ENCODE measurements at regions not wholly inside any gene's neighbourhood (a gene's known extent, or its start where the extent isn't known, plus 50 kb on each side); places are given as distances from the start of the nearest gene placed in this dataset.
A peak's percentile ranks its signal among the peaks of the same experiment; 100 is the strongest.
"Not testable (repeated sequence)": the region's sequence is repeated elsewhere in the genome, so short reads cannot be mapped to it uniquely, and the experiment has no call there.

DNA sequence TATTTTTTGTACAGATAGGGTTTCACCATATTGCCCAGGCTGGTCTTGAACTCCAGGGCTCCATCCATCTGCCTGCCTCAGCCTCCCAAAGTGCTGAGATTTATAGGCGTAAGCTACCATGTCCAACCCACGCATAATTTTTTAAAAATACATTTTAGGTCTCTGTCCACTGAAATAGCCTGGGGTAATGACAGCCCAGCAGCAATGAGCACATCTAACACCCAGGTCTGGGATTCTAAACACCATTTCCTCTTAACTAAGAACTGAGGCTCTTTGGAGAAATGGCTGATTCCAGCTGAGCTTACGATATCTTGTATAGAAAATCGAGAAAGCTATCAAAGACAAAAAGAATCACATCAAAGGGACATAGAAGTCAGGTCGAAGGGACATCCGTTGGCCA lies 245.3 kb downstream of the PARN start:
- ATAC-seq: no peak
- intact Hi-C loops (cut with DNase I, micrococcal nuclease): no loop called here
- DNase-seq: no peak

- not testable (repeated sequence) for ATAC-seq
Measured at GRCh38 chr16:14383844-14384243, 246.2 kb downstream of the PARN start.

GRCh38 chr16:14378689-14379467 lies 251.2 kb downstream of the PARN start:
- no peak for ATAC-seq
- intact Hi-C loops (cut with DNase I, micrococcal nuclease): no loop called here
- no peak for DNase-seq

More at GRCh38 chr16:14383844-14384243, 246.2 kb downstream of the PARN start:
- intact Hi-C loops (cut with DNase I, micrococcal nuclease); DNase-seq: not testable (repeated sequence)

DNA sequence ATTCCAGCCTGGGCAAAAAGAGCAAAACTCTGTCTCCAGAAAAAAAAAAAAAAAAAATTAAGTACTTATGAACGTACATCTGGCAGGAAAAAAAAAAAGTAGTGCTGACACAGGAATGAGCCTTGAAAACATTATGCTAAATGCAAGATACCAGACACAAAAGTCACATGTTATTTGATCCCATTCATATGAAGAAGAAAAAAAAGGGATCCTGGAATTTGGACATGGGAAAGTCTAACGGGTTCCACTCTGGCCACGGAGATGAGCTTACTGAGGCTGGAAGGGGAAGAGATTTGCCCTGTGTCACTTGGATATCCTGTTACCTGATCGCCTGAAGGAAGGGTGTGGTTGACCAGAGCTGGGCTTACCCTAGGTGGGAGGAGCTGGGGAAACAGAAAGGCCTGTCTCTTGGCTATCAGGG lies 251.9 kb downstream of the PARN start:
- intact Hi-C loops (cut with DNase I, micrococcal nuclease): no loop called here
- ATAC-seq (peak; percentile 46), DNase-seq (no peak)

- intact Hi-C loops (cut with DNase I, micrococcal nuclease): no loop called here
- DNase-seq: no peak
- ATAC-seq: no peak
Measured at GRCh38 chr16:14377326-14377725, 252.7 kb downstream of the PARN start.

- ATAC-seq (no peak), DNase-seq (no peak)
- intact Hi-C loops (cut with DNase I, micrococcal nuclease): no loop called here
Measured at GRCh38 chr16:14375132-14375491, 254.9 kb downstream of the PARN start.

DNA sequence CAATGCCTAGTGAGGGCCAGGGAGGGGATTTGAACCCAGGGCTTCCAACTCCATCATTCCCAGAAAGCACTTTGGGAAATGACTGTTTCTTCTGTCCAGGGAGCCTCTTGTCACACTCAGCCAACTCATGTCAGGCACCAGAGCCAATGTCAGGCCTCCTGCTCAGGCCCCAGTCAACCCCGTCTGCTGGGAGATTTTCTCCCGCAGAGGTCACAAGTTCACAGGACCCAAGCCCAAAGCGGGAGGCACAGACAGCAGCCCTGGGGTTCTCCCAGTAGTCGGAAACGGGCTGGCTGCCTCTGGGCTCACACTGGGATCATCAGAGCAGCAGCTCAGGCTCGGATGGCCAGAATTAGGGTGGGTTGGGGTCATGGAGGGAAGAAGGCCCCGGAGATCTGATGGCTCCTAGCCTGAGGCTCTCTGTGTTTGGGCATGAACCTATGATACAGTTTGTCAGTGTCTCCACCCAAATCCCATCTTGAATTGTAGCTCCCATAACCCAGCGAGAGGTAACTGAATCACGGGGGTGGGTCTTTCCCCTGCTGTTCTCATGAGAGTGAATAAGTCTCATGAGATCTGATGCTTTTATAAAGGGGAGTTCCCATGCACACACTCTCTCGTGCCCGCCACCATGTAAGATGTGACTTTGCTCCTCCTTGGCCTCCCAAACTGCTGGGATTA lies 255.5 kb downstream of the PARN start:
- DNase-seq: no peak
- intact Hi-C loops (cut with DNase I, micrococcal nuclease): no loop called here
- no peak for ATAC-seq

- no peak for DNase-seq
Measured at GRCh38 chr16:14373896-14374295, 256.2 kb downstream of the PARN start.

DNA sequence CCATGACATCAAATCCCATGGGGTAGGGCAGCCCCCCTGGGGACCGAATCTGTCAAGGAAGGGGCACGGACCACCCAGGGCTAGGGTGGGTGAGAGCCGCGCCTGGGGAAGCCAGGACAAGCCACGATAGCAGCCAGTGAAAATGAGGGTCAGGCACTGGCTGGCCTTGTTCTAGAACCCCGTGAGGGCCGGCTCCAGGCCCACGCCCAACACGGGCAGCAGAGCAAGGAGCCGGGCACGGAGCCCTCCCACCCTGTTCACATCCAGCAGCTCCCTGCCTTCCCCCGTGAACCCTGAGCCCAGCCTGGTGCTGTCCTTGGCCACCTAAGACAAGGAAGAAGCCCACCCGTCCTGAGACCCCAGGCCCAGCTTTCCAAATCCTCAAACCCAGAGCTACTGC lies 256.7 kb downstream of the PARN start:
- intact Hi-C loops (cut with DNase I, micrococcal nuclease): no loop called here
- ATAC-seq: no peak
- no peak for DNase-seq

More at GRCh38 chr16:14373896-14374295, 256.2 kb downstream of the PARN start:
- ATAC-seq: no peak
- intact Hi-C loops (cut with DNase I, micrococcal nuclease): no loop called here

DNA sequence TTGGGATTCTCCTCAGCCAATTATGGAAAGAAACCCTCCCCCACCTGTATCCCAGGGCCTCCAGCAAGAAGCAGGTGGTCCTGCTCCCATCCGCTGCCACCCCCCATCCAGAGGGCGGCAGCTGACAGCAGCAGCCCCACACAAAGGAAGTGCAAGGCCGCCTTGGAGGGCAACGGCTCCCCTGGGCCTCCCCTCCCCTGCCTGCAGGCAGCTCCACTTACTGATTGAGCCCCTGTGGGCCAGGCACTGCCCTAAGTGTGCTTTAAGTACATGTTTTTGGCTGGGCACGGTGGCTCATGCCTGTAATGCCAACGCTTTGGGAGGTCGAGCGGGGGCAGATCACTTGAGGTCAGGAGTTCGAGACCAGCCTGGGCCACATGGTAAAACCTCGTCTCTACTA lies 257.6 kb downstream of the PARN start:
- intact Hi-C loops (cut with DNase I, micrococcal nuclease): no loop called here
- no peak for DNase-seq
- ATAC-seq: no peak

DNA sequence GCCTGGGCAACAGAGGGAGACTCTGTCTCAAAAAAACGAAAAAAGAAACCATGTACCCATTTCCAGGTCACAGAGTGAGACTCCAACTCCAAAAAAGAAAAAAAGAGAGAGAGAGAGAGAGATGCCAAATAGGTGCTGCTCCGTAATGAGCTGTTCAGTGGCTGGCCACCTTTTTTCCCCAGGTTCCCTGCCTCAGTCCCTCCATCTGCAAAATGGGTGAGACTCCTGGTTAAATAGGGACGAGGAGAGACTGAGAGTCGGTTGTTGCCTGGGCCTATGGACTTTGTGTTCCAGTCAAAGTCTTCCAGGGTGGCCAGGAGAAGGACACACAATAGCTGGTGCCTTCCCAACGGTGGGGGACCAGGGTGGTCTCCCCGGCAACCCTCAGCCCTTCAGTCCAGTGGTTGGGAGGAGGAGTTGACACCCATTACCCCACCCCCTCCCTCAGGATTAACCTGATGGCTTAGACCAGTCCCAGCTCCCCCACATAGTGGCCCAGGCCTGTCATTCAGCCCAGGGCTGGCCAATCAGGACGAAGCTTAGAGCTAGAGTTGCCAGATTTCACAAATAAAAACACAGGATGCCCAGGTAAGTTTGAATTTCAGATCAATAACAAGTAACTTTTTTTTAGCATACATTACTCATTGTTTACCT lies 258.2 kb downstream of the PARN start:
- intact Hi-C loops (cut with DNase I, micrococcal nuclease): no loop called here
- ATAC-seq (no peak), DNase-seq (no peak)

DNA sequence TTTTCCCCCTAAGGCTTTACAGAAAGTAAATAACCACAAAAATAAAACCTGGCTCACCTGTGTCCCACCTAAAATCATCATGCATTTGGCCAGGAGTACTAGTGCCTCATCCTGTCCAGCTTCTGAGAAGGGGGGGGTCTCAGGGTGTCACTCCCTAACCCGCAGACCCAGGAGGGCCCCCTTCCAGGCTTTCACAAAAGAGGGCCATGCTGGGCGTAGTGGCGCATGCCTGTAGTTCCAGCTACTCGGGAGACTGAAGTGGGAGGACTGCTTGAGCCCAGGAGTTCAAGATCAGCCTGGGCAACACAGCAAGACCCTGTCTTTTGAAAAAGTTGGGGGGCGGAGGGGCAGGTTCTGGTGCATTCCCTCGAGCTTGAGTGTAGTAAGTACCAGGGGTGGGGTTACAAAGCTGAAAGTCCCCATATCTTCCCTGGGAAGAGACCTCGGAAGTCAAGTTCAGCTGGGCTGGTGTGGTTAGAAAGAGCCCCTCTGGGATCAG lies 259.3 kb downstream of the PARN start:
- ATAC-seq (no peak), DNase-seq (no peak)
- intact Hi-C loops (cut with DNase I, micrococcal nuclease): no loop called here

DNA sequence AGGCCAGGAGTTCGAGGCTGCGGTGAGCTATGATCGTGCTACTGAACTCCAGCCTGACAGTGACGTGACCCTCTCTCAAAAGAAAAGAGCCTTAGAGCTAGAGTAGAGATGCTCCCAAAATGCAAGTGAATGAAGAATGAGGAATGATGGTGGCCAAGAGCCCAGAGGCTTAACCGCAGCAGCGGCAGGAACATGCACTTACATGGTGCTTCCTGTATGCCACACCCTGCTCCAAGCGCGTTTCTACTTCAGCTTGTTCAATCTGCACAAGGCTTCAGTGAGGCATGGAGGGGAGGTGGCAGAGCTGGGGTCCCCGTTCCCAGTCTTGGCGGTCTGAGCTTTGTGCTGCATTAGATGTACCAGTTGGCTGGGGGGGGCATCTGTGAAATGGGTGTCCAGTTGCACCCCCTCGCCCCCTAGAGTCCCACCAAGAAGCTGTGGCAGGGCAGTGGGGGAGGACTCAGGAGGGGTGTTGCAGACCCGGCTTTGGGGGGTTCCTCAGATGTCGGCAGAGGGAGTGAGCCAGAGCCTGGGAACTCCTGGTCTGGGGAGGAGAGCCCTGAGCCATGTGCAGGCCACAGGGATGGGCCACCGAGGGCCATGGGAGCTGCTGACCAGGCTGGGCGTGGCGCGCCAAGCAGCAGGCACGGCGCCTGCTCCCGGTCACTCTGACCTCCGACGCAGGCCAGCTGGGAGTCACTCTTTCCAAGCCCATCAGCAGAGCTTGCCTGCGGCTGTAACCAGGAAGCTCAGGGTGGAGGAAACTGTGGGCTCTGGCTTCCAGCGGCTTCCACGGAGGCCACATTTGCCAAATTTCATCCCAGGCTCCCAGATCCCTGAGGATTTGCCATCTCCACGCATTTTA lies 260.1 kb downstream of the PARN start:
- no peak for ATAC-seq
- intact Hi-C loops (cut with DNase I, micrococcal nuclease): no loop called here
- no peak for DNase-seq

DNA sequence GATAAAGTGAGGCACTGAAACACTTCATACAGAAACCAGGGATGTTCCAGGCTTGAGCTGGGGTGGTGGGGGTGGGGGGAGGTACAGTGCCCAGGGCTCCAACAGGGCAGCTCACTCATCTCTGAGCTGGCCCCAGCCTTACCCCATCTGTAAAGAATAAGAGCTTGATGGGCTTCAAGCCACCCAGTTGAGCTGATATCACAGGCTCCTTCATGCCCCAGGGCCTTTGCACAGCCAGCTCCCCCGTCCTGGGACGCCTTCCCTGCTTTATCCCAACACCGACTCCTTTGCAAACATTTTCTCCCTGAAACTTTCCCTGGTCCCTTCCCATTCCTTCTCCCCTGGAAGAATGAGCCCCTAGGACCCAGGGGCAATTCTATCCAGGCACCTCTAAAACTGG lies 261.7 kb downstream of the PARN start:
- intact Hi-C loops (cut with DNase I, micrococcal nuclease): no loop called here
- DNase-seq (no peak), ATAC-seq (no peak)

GRCh38 chr16:14366974-14367707 lies 262.9 kb downstream of the PARN start:
- ATAC-seq (no peak), DNase-seq (no peak)
- intact Hi-C loops (cut with DNase I, micrococcal nuclease): no loop called here

DNA sequence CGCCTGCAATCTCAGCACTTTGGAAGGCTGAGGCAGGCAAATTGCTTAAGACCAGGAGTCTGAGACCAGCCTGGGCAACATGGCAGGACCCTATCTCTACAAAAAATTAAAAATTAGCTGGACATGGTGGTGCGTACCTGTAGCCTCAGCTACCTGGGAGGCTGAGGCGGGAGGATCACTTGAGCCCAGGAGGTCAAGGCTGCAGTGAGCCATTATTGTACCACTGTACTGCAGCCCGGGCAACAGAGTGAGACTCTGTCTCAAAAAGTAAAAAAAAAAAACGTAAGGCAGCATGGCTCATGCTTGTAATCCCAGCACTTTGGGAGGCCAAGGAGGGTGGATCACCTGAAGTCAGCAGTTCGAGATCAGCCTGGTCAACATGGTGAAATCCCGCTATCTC lies 263.6 kb downstream of the PARN start:
- intact Hi-C loops (cut with DNase I, micrococcal nuclease): no loop called here
- ATAC-seq: no peak
- no peak for DNase-seq

DNA sequence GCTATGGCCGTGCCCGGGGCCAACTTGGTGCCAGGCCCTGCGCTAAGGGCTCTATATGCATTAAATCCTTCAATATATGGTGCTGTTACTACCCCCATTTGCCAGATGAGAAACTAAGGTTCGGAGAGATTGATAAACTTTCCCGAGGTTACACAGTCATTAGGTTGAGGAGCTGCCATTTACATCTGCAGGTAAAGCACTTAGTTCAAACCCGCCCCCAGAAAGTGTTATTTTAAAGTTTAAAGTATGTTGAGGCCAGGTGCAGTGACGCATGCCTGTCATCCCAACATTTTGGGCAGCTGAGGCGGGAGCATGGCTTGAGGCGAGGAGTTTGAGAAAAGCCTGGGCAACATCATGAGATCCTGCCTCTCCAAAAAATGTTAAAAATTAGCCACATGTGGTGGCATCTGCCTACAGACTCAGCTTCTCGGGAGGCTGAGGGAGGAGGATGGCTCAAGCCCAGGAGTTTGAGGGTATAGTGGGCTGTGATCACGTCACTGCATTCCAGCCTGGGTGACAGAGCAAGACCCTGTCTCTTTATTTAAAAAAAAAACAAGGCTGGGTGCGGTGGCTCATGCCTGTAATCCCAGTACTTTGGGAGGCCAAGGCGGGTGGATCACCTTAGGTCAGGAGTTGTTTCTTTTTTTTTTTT lies 264.7 kb downstream of the PARN start:
- ATAC-seq (no peak), DNase-seq (no peak)
- intact Hi-C loops (cut with DNase I, micrococcal nuclease): no loop called here
